WTC11 (cell line): ENCODE measurements at regions not wholly inside any gene's neighbourhood (a gene's known extent, or its start where the extent isn't known, plus 50 kb on each side); places are given as distances from the start of the nearest gene placed in this dataset.

Source experiments
- ATAC-seq: fragments of 200-7000 bp; cut with Tn5 transposase; 2 replicates; pipeline ENCODE4 v1.10.0; 2021; ENCODE audit warnings: mild to moderate bottlenecking, moderate library complexity
- CTCF ChIA-PET: fragments of 300-600 bp; sonication (Branson Sonifier 250); formaldehyde crosslinking; loops from one replicate; lab custom pipeline; 2021; ENCODE audit warnings: antibody characterized with exemption; lab: Charles Lee
- POLR2A ChIA-PET: fragments of 350-600 bp; sonication (Branson Sonifier 250); formaldehyde crosslinking; loops from one replicate; lab custom pipeline; 2021; ENCODE audit warnings: antibody characterized with exemption; lab: Charles Lee
- DNase-seq: peaks from one replicate; pipeline ENCODE4 v3.0.0; 2021; ENCODE audit warnings: low spot score
- H3K27ac Mint-ChIP-seq: 2 replicates; pipeline ENCODE4 v1.8.0; 2021; ENCODE audit warnings: mixed read lengths
- H3K27me3 Mint-ChIP-seq: 2 replicates; pipeline ENCODE4 v1.8.0; 2021; ENCODE audit warnings: low read depth, mild to moderate bottlenecking, moderate library complexity, mixed read lengths
- H3K36me3 Mint-ChIP-seq: 2 replicates; pipeline ENCODE4 v1.8.0; 2021; ENCODE audit warnings: mixed read lengths
- H3K4me1 Mint-ChIP-seq: 2 replicates; pipeline ENCODE4 v1.8.0; 2022; ENCODE audit warnings: mixed read lengths
- H3K4me3 Mint-ChIP-seq: 2 replicates; pipeline ENCODE4 v1.8.0; 2021; ENCODE audit warnings: mild to moderate bottlenecking, moderate library complexity, mixed read lengths
- H3K9me3 Mint-ChIP-seq: 2 replicates; pipeline ENCODE4 v1.8.0; 2021; ENCODE audit warnings: mixed read lengths
- AR ChIP-seq: fragments of 250-450 bp; sonication (Bioruptor Pico); IDR thresholded peaks from 2 replicates; pipeline ENCODE4 v1.9.0; 2021; ENCODE audit warnings: mild to moderate bottlenecking
- ATF2 ChIP-seq: sonication (generic); formaldehyde crosslinking; IDR thresholded peaks from 2 replicates; pipeline ENCODE4 v1.8.1; 2022; ENCODE audit warnings: low read depth, missing genetic modification reagents, borderline replicate concordance
- ATF3 ChIP-seq: sonication (generic); formaldehyde crosslinking; conservative IDR thresholded peaks from 2 replicates; pipeline ENCODE4 v1.8.1; 2022; ENCODE audit warnings: mild to moderate bottlenecking, missing genetic modification reagents
- CREM ChIP-seq: sonication (generic); formaldehyde crosslinking; IDR thresholded peaks from 2 replicates; pipeline ENCODE4 v1.8.1; 2022; ENCODE audit warnings: mild to moderate bottlenecking, missing genetic modification reagents, moderate library complexity
- ERG ChIP-seq: fragments of 250-450 bp; sonication (Bioruptor Pico); IDR thresholded peaks from 2 replicates; pipeline ENCODE4 v1.8.0; 2021; ENCODE audit warnings: mild to moderate bottlenecking
- ETV6 ChIP-seq: sonication (generic); formaldehyde crosslinking; IDR thresholded peaks from 2 replicates; pipeline ENCODE4 v1.8.1; 2022; ENCODE audit warnings: mild to moderate bottlenecking, missing genetic modification reagents
- FOXK1 ChIP-seq: sonication (generic); formaldehyde crosslinking; IDR thresholded peaks from 2 replicates; pipeline ENCODE4 v1.8.0; 2022; ENCODE audit warnings: mild to moderate bottlenecking, moderate library complexity, missing genetic modification reagents
- MXD4 ChIP-seq: fragments of 250-450 bp; sonication (Bioruptor Pico); IDR thresholded peaks from 2 replicates; pipeline ENCODE4 v1.8.0; 2021; ENCODE audit warnings: mild to moderate bottlenecking, moderate library complexity, borderline replicate concordance
- NR1H2 ChIP-seq: sonication (generic); formaldehyde crosslinking; IDR thresholded peaks from 2 replicates; pipeline ENCODE4 v1.9.0; 2021; ENCODE audit warnings: mild to moderate bottlenecking, moderate library complexity, missing genetic modification reagents
- NR2C2 ChIP-seq: sonication (generic); formaldehyde crosslinking; IDR thresholded peaks from 2 replicates; pipeline ENCODE4 v1.8.0; 2022; ENCODE audit warnings: mild to moderate bottlenecking, missing genetic modification reagents
- PRDM15 ChIP-seq: sonication (generic); formaldehyde crosslinking; IDR thresholded peaks from 2 replicates; pipeline ENCODE4 v1.8.0; 2022; ENCODE audit warnings: missing genetic modification reagents
- PREB ChIP-seq: sonication (generic); formaldehyde crosslinking; IDR thresholded peaks from 2 replicates; pipeline ENCODE4 v1.8.1; 2022; ENCODE audit warnings: mild to moderate bottlenecking, missing genetic modification reagents, moderate library complexity, borderline replicate concordance
- SOX15 ChIP-seq: fragments of 250-450 bp; sonication (Bioruptor Pico); IDR thresholded peaks from 2 replicates; pipeline ENCODE4 v1.9.0; 2021; ENCODE audit warnings: mild to moderate bottlenecking
- TP53 ChIP-seq: sonication (generic); formaldehyde crosslinking; IDR thresholded peaks from 2 replicates; pipeline ENCODE4 v1.8.1; 2023; ENCODE audit warnings: mild to moderate bottlenecking, missing genetic modification reagents
- ZBTB43 ChIP-seq: sonication (generic); formaldehyde crosslinking; IDR thresholded peaks from 2 replicates; pipeline ENCODE4 v1.8.1; 2023; ENCODE audit warnings: mild to moderate bottlenecking, missing genetic modification reagents
- ZMAT4 ChIP-seq: fragments of 250-450 bp; sonication (Bioruptor Pico); IDR thresholded peaks from 2 replicates; pipeline ENCODE4 v1.9.0; 2021; ENCODE audit warnings: mild to moderate bottlenecking
- ZNF138 ChIP-seq: sonication (generic); formaldehyde crosslinking; conservative IDR thresholded peaks from 2 replicates; pipeline ENCODE4 v1.8.1; 2022; ENCODE audit warnings: mild to moderate bottlenecking, moderate library complexity, missing genetic modification reagents

GRCh38 chr10:117780411-117780810, 237.9 kb downstream of the EMX2 start:
- ChIA-PET POLR2A (no interaction called here), CTCF (no interaction called here)
- TF ChIP-seq ATF2 (no peak), ZMAT4 (no peak), ATF3 (CRISPR knock-in tag) (no peak), TP53 (CRISPR knock-in tag) (no peak), FOXK1 (no peak), ETV6 (CRISPR knock-in tag) (no peak), NR2C2 (CRISPR knock-in tag) (no peak)
- Mint-ChIP-seq H3K9me3 (peaks cover 10% of the 10 kb centered on the region), H3K4me3 (no peak overlapping the region), H3K4me1 (no peaks in the 10 kb centered on the region), H3K27ac (no peak overlapping the region), H3K27me3 (no peaks in the 10 kb centered on the region; the same call in none of the 2 replicates), H3K36me3 (no peaks in the 10 kb centered on the region)
- no peak for DNase-seq
- ATAC-seq = no peak

GRCh38 chr10:117781216-117781831, 238.8 kb downstream of the EMX2 start:
- TF ChIP-seq PREB (CRISPR knock-in tag) (no peak), ZNF138 (CRISPR knock-in tag) (no peak), SOX15 (no peak), PRDM15 (CRISPR knock-in tag) (no peak), MXD4 (CRISPR knock-in tag) (no peak), ATF3 (CRISPR knock-in tag) (no peak), ETV6 (CRISPR knock-in tag) (no peak), ERG (CRISPR knock-in tag) (no peak), NR1H2 (no peak), CREM (no peak), ZMAT4 (no peak), AR (CRISPR knock-in tag) (no peak), ZBTB43 (CRISPR knock-in tag) (no peak)
- Mint-ChIP-seq H3K4me1 (no peaks in the 10 kb centered on the region), H3K27ac (no peak overlapping the region), H3K9me3 (peaks cover 10% of the 10 kb centered on the region), H3K4me3 (no peak overlapping the region), H3K36me3 (no peaks in the 10 kb centered on the region), H3K27me3 (no peaks in the 10 kb centered on the region; the same call in 1 of the 2 replicates)
- CTCF ChIA-PET = no interaction called here
- DNase-seq (no peak), ATAC-seq (no peak)
- POLR2A ChIA-PET = no interaction called here
